GM12878 (cell line): ENCODE measurements at regions not wholly inside any gene's neighbourhood (a gene's known extent, or its start where the extent isn't known, plus 50 kb on each side); places are given as distances from the start of the nearest gene placed in this dataset.
A peak's percentile ranks its signal among the peaks of the same experiment; 100 is the strongest.

Source experiments
- ATAC-seq: fragments of 200-7000 bp; cut with Tn5 transposase; 3 replicates; pipeline ENCODE4 v1.9.1; 2020; ENCODE audit warnings: mild to moderate bottlenecking, moderate library complexity
- BruUV-seq: library from RNA; stranded (reverse); fragments of 400-500 nt; replicated peaks from 2 replicates; lab custom pipeline; 2021; lab: Mats Ljungman, UMichigan
- CTCF ChIA-PET: fragments of 300-600 bp; sonication (Branson Sonifier 250); formaldehyde crosslinking; extraction: SDS; loops from one replicate; lab custom pipeline; 2021; ENCODE audit warnings: inconsistent platforms; lab: Yijun Ruan, JAX
- POLR2A ChIA-PET: fragments of 350-600 bp; formaldehyde crosslinking; extraction: SDS; loops from one replicate; lab custom pipeline; 2021; ENCODE audit warnings: inconsistent platforms; lab: Charles Lee
- RAD21 ChIA-PET: fragments of 300-600 bp; sonication (Branson Sonifier 250); formaldehyde crosslinking; loops from one replicate; lab custom pipeline; 2023; ENCODE audit warnings: antibody characterized with exemption; ENCODE audit not compliant: unreplicated experiment; lab: Charles Lee
- SMC1A ChIA-PET: fragments of 300-600 bp; sonication (Branson Sonifier 250); formaldehyde crosslinking; loops from one replicate; lab custom pipeline; 2023; ENCODE audit not compliant: unreplicated experiment, uncharacterized antibody; lab: Charles Lee
- DNase-seq: peaks from one replicate; pipeline ENCODE4 v3.0.0-alpha.2; 2011; ENCODE audit warnings: low read depth, low spot score
- FAIRE-seq: peaks from 3 replicates; lab custom pipeline; 2011; peaks lifted over from hg19 to GRCh38; lab: Jason Lieb, UNC
- H2AFZ ChIP-seq: 2 replicates; pipeline ENCODE4 v1.6.0; 2011; ENCODE audit warnings: low read depth, low read length, control low read depth; ENCODE audit not compliant: control insufficient read depth
- H3K27ac ChIP-seq: 2 replicates; pipeline ENCODE4 v1.5.1; 2011; ENCODE audit warnings: control low read depth; ENCODE audit not compliant: control insufficient read depth, insufficient read depth
- H3K27me3 ChIP-seq, 2 experiments: replicated peaks in 1 of 2; 2 replicates each; pipeline versions ENCODE4 v1.6.0 to v1.6.1; 2011; ENCODE audit warnings: low read length in 1 of 2; ENCODE audit not compliant: control insufficient read depth in 2 of 2, insufficient read depth in 2 of 2
- H3K36me3 ChIP-seq, 2 experiments: 2 replicates each; pipeline ENCODE4 v1.5.1; 2011; ENCODE audit warnings: low read length in 1 of 2; ENCODE audit not compliant: control insufficient read depth in 2 of 2, insufficient read depth in 2 of 2
- H3K4me1 ChIP-seq: 2 replicates; pipeline ENCODE4 v1.6.1; 2011; ENCODE audit warnings: mild to moderate bottlenecking, low read length, moderate library complexity, mixed read lengths; ENCODE audit not compliant: control insufficient read depth, insufficient read depth
- H3K4me2 ChIP-seq: 2 replicates; pipeline ENCODE4 v1.6.0; 2011; ENCODE audit warnings: control low read depth; ENCODE audit not compliant: control insufficient read depth, insufficient read depth
- H3K4me3 ChIP-seq: fragments of 200-600 bp; sonication (generic); 2 replicates; pipeline ENCODE4 v1.5.1; 2016
- H3K79me2 ChIP-seq: 2 replicates; pipeline ENCODE4 v1.6.0; 2011; ENCODE audit warnings: low read length; ENCODE audit not compliant: control insufficient read depth, insufficient read depth
- H3K9ac ChIP-seq: 2 replicates; pipeline ENCODE4 v1.8.0; 2011; ENCODE audit warnings: low read length, control low read depth, mixed read lengths; ENCODE audit not compliant: control insufficient read depth, insufficient read depth
- H3K9me3 ChIP-seq: replicated peaks from 3 replicates; pipeline ENCODE4 v1.5.1; 2011; ENCODE audit warnings: mild to moderate bottlenecking, low read length; ENCODE audit not compliant: control insufficient read depth, insufficient read depth
- H4K20me1 ChIP-seq: 2 replicates; pipeline ENCODE4 v1.6.0; 2011; ENCODE audit not compliant: control insufficient read depth, insufficient read depth
- BCL11A ChIP-seq: IDR thresholded peaks from 2 replicates; pipeline ENCODE4 v1.6.1; 2011; ENCODE audit warnings: low read depth, low read length
- CREB1 ChIP-seq: IDR thresholded peaks from 2 replicates; pipeline ENCODE4 v1.6.1; 2012; ENCODE audit warnings: low read depth, mild to moderate bottlenecking, inconsistent platforms
- MEF2A ChIP-seq: IDR thresholded peaks from 2 replicates; pipeline ENCODE4 v1.6.1; 2011; ENCODE audit warnings: low read depth, mild to moderate bottlenecking, low read length, moderate library complexity; ENCODE audit not compliant: insufficient read depth
- MXI1 ChIP-seq: fragments of 150-350 bp; IDR thresholded peaks from 2 replicates; pipeline ENCODE4 v1.6.1; 2011; ENCODE audit warnings: low read depth, mild to moderate bottlenecking, inconsistent platforms, low read length, improper control_type of control experiment
- NBN ChIP-seq: fragments of 450-650 bp; IDR thresholded peaks from 2 replicates; pipeline ENCODE4 v1.6.1; 2016
- NFXL1 ChIP-seq: fragments of 450-650 bp; IDR thresholded peaks from 2 replicates; pipeline ENCODE4 v1.6.1; 2017; ENCODE audit warnings: antibody characterized with exemption, mild to moderate bottlenecking, borderline replicate concordance
- NR2C2 ChIP-seq: IDR thresholded peaks from 2 replicates; pipeline ENCODE4 v1.6.1; 2011; ENCODE audit warnings: borderline replicate concordance, low read depth; ENCODE audit not compliant: control insufficient read depth, insufficient read length
- PML ChIP-seq: IDR thresholded peaks from 2 replicates; pipeline ENCODE4 v1.6.1; 2012; ENCODE audit warnings: low read length, inconsistent platforms
- SMC3 ChIP-seq: IDR thresholded peaks from 2 replicates; pipeline ENCODE4 v1.6.1; 2011; ENCODE audit warnings: low read length, improper control_type of control experiment, borderline replicate concordance
- ZBED1 ChIP-seq: IDR thresholded peaks from 2 replicates; pipeline ENCODE4 v1.6.1; 2016; ENCODE audit warnings: borderline replicate concordance
- ZNF622 ChIP-seq: fragments of 450-650 bp; IDR thresholded peaks from 2 replicates; pipeline ENCODE4 v1.6.1; 2017; ENCODE audit warnings: mild to moderate bottlenecking, inconsistent platforms
- in situ Hi-C: fragments of 300-500 bp; cut with MboI; formaldehyde crosslinking; loops from 9 replicates; pipeline ENCODE4 v1.14.3; 2018; ENCODE audit warnings: mixed read lengths
- intact Hi-C: fragments of 100-400 bp; cut with micrococcal nuclease; formaldehyde crosslinking; loops from one replicate; pipeline ENCODE4 v1.14.2; 2022; ENCODE audit not compliant: unreplicated experiment
- TF ChIP-seq, protein P1 (sequence below): IDR thresholded peaks from 2 replicates; pipeline ENCODE4 v1.6.1; 2011; ENCODE audit warnings: mild to moderate bottlenecking, low read depth, low read length, moderate library complexity; ENCODE audit not compliant: insufficient replicate concordance
- TF ChIP-seq, protein P2 (sequence below): IDR thresholded peaks from 2 replicates; pipeline ENCODE4 v1.6.1; 2011; ENCODE audit warnings: borderline replicate concordance, low read depth, mild to moderate bottlenecking, moderate library complexity, mixed read lengths, low read length; ENCODE audit not compliant: insufficient read depth; ENCODE audit errors: extremely low read length

DNA sequence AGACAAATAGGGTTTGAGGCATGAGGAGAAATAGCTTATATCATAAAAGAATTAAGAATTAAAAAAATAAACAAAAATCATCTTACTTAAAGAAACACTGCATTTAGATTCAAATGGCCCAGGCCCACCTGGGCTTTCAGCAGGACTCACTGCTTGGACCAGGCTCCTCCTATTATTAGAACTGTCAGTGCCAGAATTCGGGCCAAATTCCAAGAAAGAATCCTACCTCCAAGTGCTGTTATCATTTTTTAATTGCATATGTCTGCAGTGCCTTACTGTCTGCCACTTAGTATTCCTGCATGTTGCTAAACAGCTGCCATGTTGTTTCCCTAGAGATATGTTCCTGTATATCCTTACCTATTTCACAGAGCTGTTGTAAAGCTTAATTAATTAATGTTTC is 112.0 kb downstream of the BARHL2 start (continued):
- TF ChIP-seq, protein P1, sequence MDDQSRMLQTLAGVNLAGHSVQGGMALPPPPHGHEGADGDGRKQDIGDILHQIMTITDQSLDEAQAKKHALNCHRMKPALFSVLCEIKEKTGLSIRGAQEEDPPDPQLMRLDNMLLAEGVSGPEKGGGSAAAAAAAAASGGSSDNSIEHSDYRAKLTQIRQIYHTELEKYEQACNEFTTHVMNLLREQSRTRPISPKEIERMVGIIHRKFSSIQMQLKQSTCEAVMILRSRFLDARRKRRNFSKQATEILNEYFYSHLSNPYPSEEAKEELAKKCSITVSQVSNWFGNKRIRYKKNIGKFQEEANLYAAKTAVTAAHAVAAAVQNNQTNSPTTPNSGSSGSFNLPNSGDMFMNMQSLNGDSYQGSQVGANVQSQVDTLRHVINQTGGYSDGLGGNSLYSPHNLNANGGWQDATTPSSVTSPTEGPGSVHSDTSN: no peak
- no peak for TF ChIP-seq NBN
- no peak for TF ChIP-seq PML

DNA sequence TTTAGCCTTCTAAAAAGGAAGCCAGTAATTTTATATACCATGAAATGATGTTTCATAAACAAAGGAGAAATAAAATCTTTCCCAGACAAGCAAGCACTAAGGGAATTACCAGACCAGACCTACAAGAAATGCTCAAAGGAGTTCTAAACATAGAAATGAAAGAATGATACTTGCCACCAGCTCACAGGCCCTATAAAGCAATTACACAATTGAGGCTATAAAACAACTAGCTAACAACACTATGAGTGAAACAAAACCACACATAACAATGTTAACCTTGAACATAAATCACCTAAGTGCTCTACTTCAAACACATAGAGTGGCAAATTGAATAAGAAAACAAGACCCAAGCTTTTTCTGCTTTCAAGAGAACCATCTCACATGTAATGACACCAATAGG is 123.8 kb downstream of the BARHL2 start:
- Histone ChIP-seq H3K79me2 (no peaks in the 10 kb centered on the region), H4K20me1 (no peaks in the 10 kb centered on the region), H3K4me3 (no peak overlapping the region), H3K36me3 (no peaks in the 10 kb centered on the region), H3K4me2 (no peak overlapping the region)
- CTCF ChIA-PET: interaction anchor here (1.0 to 1.2 kb wide), 2 partner anchors 14 to 159 kb away, joined by 3 read pairs; no protein-coding TSS in a partner anchor
- FAIRE-seq: peak; percentile 23
- in situ Hi-C loops: no loop called here
- TF ChIP-seq MEF2A (no peak), ZNF622 (no peak), MXI1 (no peak), ZBED1 (no peak), SMC3 (no peak), CREB1 (no peak), NR2C2 (no peak), NFXL1 (no peak), BCL11A (no peak)
- TF ChIP-seq, protein P2, sequence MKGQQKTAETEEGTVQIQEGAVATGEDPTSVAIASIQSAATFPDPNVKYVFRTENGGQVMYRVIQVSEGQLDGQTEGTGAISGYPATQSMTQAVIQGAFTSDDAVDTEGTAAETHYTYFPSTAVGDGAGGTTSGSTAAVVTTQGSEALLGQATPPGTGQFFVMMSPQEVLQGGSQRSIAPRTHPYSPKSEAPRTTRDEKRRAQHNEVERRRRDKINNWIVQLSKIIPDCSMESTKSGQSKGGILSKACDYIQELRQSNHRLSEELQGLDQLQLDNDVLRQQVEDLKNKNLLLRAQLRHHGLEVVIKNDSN: no peak
- TF ChIP-seq, all 136 proteins: peak for 0
- Histone ChIP-seq H3K27me3 (no peaks in the 10 kb centered on the region), H3K4me1 (no peaks in the 10 kb centered on the region), H3K9me3 (no peaks in the 10 kb centered on the region; the same call in 2 of the 3 replicates), H3K9ac (no peak overlapping the region), H3K27ac (no peak overlapping the region), H2AFZ (no peak overlapping the region)
- RAD21 ChIA-PET: no interaction called here
- POLR2A ChIA-PET: no interaction called here
- intact Hi-C loops: no loop called here
- BruUV-seq: no TSS peak
- DNase-seq (no peak), ATAC-seq (no peak)
- SMC1A ChIA-PET: no interaction called here
